Adipose tissue (tissue), 3 donors: ENCODE measurements at regions not wholly inside any gene's neighbourhood (a gene's known extent, or its start where the extent isn't known, plus 50 kb on each side); places are given as distances from the start of the nearest gene placed in this dataset.
"Not testable (repeated sequence)": the region's sequence is repeated elsewhere in the genome, so short reads cannot be mapped to it uniquely, and the experiment has no call there.

Experiments
- H3K27ac ChIP-seq: one replicate; pipeline ENCODE4 v1.5.1; 2013; ENCODE audit warnings: low read depth, low read length
- WGBS, 3 donors: extraction: QIAGEN DNeasy Blood & Tissue Kit; methylation state at CpG; one replicate each; pipeline ENCODE4 v1.1.7; 2013; 5-methylcytosine and 5-hydroxymethylcytosine counted together
- donor health status: healthy with polysubstance abuse.
- donor health status: Bipolar disorder and iron deficiency.
- donor health status: healthy.

DNA sequence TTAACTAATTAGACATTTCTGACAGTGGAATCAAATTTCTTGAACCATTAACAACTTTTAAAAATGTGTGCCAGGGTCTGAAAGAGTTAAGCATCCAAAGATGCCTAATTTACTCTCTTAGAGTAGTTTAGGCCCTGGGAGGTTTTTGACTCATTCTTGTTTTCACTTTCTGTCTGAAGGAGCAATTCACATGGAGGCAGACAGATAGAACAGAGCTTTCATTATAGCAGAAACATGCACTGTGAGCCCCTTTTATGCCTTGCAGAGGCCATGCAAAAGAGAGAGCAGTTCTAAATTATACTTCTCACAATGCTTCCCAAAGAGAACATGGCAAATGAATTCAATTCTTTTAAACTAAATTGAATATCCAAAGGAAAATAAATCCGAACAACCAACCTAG is 554.8 kb downstream of the MFSD1 start:
- WGBS, 3 donors = 53 to 87% (median 83%) methylated on average over 1 of the region's 1 CpG
- no peak overlapping the region for H3K27ac ChIP-seq

- WGBS, 3 donors = 46 to 82% (median 79%) methylated on average over 1 of the region's 1 CpG
- no peak overlapping the region for H3K27ac ChIP-seq
Measured at GRCh38 chr3:159364511-159364910, 562.7 kb downstream of the MFSD1 start.

DNA sequence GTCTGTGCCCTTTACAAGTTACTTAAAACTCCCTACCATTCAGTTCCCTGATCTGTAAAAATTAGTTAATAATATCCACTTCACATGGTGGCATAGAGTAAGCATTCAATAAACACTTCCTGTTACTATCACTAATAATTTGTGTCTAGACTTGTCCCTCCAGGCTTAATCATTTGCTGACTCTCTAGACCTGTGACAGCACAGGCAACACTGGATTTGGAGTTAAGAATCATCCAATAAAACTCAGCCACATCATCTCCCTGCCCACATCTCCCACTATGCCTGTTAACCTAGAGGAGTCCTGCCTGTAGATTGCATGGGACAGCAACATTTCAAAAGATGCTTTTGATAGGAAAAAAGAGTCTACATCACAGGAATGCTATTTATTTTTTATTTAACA is 564.6 kb downstream of the MFSD1 start:
- no peak overlapping the region for H3K27ac ChIP-seq

- H3K27ac ChIP-seq = no peak overlapping the region
Measured at GRCh38 chr3:159371961-159372360, 570.1 kb downstream of the MFSD1 start.

DNA sequence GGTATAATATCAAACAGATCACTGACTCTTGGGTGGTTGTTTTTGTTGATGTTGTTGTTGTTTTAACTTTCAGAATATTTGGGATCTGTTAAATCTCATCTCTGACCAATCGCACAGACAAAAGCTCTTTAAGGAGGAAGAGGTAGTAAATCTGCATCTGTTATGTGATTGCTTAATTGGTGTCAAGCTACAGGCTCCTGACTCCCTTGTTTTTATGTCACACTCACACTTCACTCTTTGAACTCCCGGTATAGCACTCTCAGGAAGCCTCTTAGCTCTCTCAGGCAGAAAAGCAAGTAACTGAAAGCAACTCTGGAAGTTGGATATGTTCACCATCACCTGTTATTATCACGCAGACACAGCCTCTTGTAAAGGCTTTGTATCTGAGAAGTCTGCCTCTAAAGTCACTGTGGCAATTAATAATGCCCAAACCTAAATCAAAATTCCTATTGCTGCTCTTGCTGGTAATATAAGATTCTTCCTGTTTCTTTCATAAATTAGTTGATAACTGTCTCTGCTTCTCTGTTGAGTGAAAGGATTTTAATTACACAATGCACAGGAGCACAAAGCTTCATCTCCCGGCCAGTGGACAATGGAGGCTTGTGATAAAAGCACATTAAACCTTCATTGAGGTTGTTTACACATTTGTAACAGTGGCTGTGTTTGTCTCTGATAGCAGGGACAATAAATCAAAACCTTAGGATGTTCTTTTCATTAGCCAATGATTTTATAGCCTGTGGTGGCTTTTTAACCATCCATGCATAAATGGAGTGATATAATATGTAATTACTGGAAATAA is 576.7 kb downstream of the MFSD1 start:
- 12 to 35% (median 34%) methylated on average over 4 of the region's 4 CpGs for WGBS, 3 donors
- H3K27ac ChIP-seq = no peak overlapping the region

More at GRCh38 chr3:159371961-159372360, 570.1 kb downstream of the MFSD1 start:
- 77 to 93% (median 90%) methylated on average over 1 of the region's 1 CpG for WGBS, 3 donors

GRCh38 chr3:159380891-159381290 is 579.0 kb downstream of the MFSD1 start:
- WGBS, 3 donors = 52 to 72% (median 64%) methylated on average over 4 of the region's 4 CpGs

DNA sequence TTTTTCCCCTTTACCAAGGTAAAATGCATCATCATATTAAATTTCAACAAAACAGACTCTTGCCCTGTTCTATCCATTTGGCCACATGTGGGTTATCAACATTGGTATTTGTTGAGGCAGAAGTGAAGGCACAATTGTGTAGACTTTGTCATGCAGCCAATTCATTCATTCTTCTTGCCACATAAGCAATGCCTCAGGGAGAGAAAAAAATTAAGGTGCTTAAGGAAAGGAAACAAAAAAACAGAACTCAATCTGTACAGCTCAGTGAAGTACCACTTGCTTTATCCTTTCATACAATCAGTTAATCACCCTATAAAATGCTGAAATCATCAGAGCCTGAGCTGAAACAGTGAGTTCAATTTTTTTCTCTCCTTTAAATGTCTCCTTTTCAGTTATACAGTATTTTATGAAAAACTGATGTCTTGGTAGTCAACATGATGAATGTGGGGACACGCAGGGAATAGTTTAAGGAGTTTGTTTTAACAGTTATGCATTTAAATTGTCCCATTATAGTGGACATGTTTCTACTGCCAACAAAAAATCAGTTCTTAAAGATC is 588.9 kb downstream of the MFSD1 start:
- no peak overlapping the region for H3K27ac ChIP-seq
- WGBS, 3 donors = 40 to 62% (median 58%) methylated on average over 1 of the region's 1 CpG

More at GRCh38 chr3:159380891-159381290, 579.0 kb downstream of the MFSD1 start:
- no peak overlapping the region for H3K27ac ChIP-seq

GRCh38 chr3:159397683-159398082 is 591.0 kb upstream of the IL12A start:
- WGBS, 3 donors = 67 to 83% (median 76%) methylated on average over 6 of the region's 7 CpGs
- not testable (repeated sequence) for H3K27ac ChIP-seq

GRCh38 chr3:159401069-159401468 is 587.6 kb upstream of the IL12A start:
- H3K27ac ChIP-seq = no peak overlapping the region
- WGBS, 3 donors = 50 to 80% (median 79%) methylated on average over 1 of the region's 1 CpG

DNA sequence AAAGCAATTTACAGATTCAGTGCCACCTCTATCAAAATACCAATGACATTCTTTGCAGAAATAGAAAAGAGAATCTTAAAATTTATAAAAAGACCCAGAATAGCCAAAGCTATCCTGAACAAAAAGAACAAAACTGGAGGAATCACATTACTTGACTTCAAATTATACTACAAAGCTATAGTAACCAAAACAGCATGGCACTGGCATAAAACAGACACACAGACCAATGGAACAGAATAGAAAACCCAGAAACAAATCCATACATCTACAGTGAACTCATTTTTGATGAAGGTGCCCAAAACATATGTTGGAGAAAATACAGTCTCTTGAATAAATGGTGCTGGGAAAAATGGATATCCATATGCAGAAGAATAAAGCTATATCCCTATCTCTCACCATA is 578.9 kb upstream of the IL12A start:
- not testable (repeated sequence) for H3K27ac ChIP-seq

DNA sequence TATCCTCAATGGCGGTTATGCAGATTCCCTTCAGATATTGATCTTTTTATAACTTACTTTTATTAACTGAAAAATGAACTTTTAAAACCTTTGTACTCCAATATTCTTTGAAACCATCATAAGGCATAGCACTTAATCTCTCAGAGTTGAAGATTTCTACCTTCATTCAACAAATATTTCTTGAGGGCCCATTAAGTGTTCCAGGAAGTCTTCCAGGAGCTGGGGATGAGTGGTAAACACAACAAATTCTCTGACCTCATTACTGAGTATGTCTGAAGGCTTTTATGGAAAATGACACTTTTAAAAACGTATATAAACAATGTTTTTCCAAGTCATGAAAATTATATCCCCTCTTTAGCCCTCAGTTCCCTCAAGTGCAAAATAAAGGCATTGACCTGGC is 575.3 kb upstream of the IL12A start:
- H3K27ac ChIP-seq = no peak overlapping the region
- WGBS, 3 donors = 48 to 77% (median 68%) methylated on average over 2 of the region's 2 CpGs

DNA sequence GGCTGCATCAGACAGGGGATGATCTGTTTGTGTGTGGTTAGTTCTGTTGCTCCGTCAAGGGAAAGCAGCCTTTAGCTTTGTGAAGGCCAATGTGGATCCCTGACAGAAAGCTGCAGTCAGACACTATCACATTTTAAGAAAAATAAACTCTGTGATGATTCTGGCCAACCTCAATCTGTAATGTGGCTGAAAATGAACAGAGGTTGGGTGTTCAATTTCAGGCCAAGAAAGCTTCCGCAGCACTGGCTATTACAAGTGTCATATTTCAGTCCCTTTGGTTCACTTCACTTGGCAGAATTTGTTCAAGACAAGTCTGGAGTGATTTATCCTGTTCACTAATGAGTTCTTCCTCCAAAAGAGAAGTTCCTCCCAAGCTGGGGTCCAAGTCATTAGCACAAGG is 571.8 kb upstream of the IL12A start:
- H3K27ac ChIP-seq = no peak overlapping the region
- WGBS, 3 donors = 38 to 52% (median 51%) methylated on average over 2 of the region's 2 CpGs

DNA sequence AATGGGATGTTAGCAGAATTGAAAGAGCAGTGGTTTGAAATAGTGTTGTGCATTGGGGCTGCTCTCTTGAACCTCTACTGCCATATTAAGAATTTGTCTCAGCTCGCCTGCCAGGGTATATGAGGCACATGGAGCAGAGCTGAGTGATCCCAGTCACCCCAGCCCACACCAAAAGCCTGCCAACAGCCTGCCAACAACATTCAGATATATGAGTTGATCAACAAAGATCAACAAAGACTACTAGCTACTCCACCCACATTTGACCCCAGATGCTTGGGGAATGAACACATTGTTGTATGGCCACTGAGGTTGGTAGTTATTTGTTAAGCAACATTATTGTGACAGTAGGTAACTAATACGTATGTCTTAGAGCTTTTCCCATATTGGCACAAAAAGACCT is 570.9 kb upstream of the IL12A start:
- no peak overlapping the region for H3K27ac ChIP-seq
- 58 to 81% (median 75%) methylated on average over 2 of the region's 2 CpGs for WGBS, 3 donors

DNA sequence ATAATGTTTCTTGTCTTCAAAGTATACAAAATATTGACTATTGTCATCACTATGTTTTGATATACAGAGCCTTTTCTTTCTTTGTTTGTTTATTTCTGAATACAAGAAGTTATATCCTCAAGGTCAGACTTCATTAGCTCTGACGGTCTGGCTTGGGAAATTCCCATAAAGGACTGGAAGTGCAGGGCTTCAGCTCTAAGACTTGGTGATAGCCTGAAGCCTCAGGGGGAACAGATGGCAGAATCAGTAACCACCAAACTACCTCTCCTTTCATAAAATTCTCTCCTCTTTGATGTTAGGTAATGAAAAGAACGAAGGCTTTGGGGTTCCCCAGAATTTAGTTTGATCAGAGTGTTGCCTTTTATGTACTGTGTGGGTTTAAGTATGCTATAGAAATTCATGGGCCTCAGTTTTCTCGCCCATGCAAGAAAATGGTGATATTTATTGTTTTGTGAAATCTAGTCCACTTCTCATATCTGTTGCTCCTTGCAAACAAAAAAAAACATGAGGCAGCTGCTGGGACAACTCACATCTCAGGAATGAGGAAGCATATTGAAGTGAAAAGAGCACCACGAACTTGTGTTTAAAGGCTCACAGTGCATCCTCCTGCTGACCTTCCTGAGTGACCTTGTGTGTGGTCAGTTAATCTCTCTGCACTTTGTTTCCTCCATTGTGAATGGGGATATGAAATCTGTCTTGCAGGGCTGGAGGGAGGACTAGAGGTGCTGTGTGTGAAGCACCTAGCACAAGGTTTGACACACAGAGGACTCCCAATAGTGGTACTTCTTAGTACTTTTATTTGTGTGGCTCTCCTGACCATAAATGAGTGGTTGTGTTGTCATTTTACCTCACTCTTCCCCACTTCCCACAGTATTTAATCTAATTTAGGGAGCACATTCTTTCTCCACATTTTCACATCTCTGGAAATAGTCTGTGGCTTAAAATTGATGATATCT is 569.8 kb upstream of the IL12A start:
- WGBS, 3 donors = 39 to 51% (median 49%) methylated on average over 4 of the region's 4 CpGs
- H3K27ac ChIP-seq = no peak overlapping the region

- WGBS, 3 donors = 45 to 77% (median 57%) methylated on average over 2 of the region's 2 CpGs
- H3K27ac ChIP-seq = no peak overlapping the region
Measured at GRCh38 chr3:159429702-159430101, 558.9 kb upstream of the IL12A start.

DNA sequence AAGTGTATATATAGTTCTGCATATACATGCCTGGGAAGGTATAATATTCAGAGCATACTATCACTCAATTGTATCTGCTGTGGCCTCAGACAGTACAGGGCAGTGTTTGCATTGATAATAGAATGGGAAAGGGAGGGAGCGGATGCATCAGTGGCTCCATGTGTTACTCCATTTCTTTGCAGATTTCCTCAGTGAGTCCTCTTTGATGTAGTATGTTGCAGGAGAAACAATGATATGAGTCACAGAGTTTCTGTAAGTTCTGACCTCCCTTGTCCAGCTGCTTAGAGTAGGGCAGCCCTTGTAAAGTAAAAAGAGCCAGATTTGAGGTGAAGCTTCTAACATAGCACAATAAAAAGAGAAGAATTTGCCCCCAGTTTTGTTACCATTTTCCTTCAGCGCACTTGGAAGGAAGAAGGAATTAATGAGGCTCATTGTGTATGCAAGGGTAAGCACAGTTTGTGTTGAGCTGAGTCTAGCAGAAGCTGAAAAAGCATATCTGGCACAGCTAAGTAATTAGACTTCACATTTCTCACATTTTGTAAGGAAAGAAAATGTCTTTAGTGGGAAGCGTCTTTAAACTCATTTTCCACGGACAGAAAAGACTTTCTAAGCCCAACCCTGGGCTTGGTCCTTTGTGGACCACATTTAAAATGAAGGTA is 555.8 kb upstream of the IL12A start:
- H3K27ac ChIP-seq = no peak overlapping the region
- WGBS, 3 donors = 72 to 88% (median 86%) methylated on average over 4 of the region's 4 CpGs

DNA sequence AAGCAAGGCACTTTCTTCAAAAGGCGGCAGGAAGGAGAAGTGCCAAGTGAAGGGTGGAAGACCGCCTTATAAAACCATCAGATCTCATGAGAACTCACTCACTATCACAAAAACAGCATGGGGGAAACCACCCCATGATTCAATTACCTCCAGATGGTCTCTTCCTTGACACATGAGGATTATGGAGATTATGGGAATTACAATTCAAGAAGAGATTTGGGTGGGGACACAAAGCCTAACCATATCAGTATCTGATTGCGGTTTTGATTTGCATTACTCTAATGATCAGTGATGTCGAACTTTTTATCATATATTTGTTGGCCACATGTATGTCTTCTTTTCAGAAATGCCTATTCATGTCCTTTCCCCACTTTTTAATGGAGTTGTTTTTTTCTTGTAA is 549.3 kb upstream of the IL12A start:
- no peak overlapping the region for H3K27ac ChIP-seq
- 81 to 95% (median 93%) methylated on average over 4 of the region's 4 CpGs for WGBS, 3 donors

GRCh38 chr3:159441279-159441678 is 547.4 kb upstream of the IL12A start:
- H3K27ac ChIP-seq = no peak overlapping the region
- WGBS, 3 donors = 54 to 67% (median 66%) methylated on average over 1 of the region's 1 CpG

- 75 to 89% (median 85%) methylated on average over 5 of the region's 5 CpGs for WGBS, 3 donors
- no peak overlapping the region for H3K27ac ChIP-seq
Measured at GRCh38 chr3:159443266-159443665, 545.4 kb upstream of the IL12A start.
